GM12878 (cell line): ENCODE measurements at regions not wholly inside any gene's neighbourhood (a gene's known extent, or its start where the extent isn't known, plus 50 kb on each side); places are given as distances from the start of the nearest gene placed in this dataset.

ENCODE experiments used
- ATAC-seq: fragments of 200-7000 bp; cut with Tn5 transposase; 3 replicates; pipeline ENCODE4 v1.9.1; 2020; ENCODE audit warnings: mild to moderate bottlenecking, moderate library complexity
- BruUV-seq: library from RNA; stranded (reverse); fragments of 400-500 nt; replicated peaks from 2 replicates; lab custom pipeline; 2021; lab: Mats Ljungman, UMichigan
- CTCF ChIA-PET: fragments of 300-600 bp; sonication (Branson Sonifier 250); formaldehyde crosslinking; extraction: SDS; loops from one replicate; lab custom pipeline; 2021; ENCODE audit warnings: inconsistent platforms; lab: Yijun Ruan, JAX
- POLR2A ChIA-PET: fragments of 350-600 bp; formaldehyde crosslinking; extraction: SDS; loops from one replicate; lab custom pipeline; 2021; ENCODE audit warnings: inconsistent platforms; lab: Charles Lee
- RAD21 ChIA-PET: fragments of 300-600 bp; sonication (Branson Sonifier 250); formaldehyde crosslinking; loops from one replicate; lab custom pipeline; 2023; ENCODE audit warnings: antibody characterized with exemption; ENCODE audit not compliant: unreplicated experiment; lab: Charles Lee
- SMC1A ChIA-PET: fragments of 300-600 bp; sonication (Branson Sonifier 250); formaldehyde crosslinking; loops from one replicate; lab custom pipeline; 2023; ENCODE audit not compliant: unreplicated experiment, uncharacterized antibody; lab: Charles Lee
- DNase-seq: peaks from one replicate; pipeline ENCODE4 v3.0.0-alpha.2; 2011; ENCODE audit warnings: low read depth, low spot score
- FAIRE-seq: peaks from 3 replicates; lab custom pipeline; 2011; peaks lifted over from hg19 to GRCh38; lab: Jason Lieb, UNC
- H2AFZ ChIP-seq: 2 replicates; pipeline ENCODE4 v1.6.0; 2011; ENCODE audit warnings: low read depth, low read length, control low read depth; ENCODE audit not compliant: control insufficient read depth
- H3K27ac ChIP-seq: 2 replicates; pipeline ENCODE4 v1.5.1; 2011; ENCODE audit warnings: control low read depth; ENCODE audit not compliant: control insufficient read depth, insufficient read depth
- H3K27me3 ChIP-seq, 2 experiments: replicated peaks in 1 of 2; 2 replicates each; pipeline versions ENCODE4 v1.6.0 to v1.6.1; 2011; ENCODE audit warnings: low read length in 1 of 2; ENCODE audit not compliant: control insufficient read depth in 2 of 2, insufficient read depth in 2 of 2
- H3K36me3 ChIP-seq, 2 experiments: 2 replicates each; pipeline ENCODE4 v1.5.1; 2011; ENCODE audit warnings: low read length in 1 of 2; ENCODE audit not compliant: control insufficient read depth in 2 of 2, insufficient read depth in 2 of 2
- H3K4me1 ChIP-seq: 2 replicates; pipeline ENCODE4 v1.6.1; 2011; ENCODE audit warnings: mild to moderate bottlenecking, low read length, moderate library complexity, mixed read lengths; ENCODE audit not compliant: control insufficient read depth, insufficient read depth
- H3K4me2 ChIP-seq: 2 replicates; pipeline ENCODE4 v1.6.0; 2011; ENCODE audit warnings: control low read depth; ENCODE audit not compliant: control insufficient read depth, insufficient read depth
- H3K4me3 ChIP-seq: fragments of 200-600 bp; sonication (generic); 2 replicates; pipeline ENCODE4 v1.5.1; 2016
- H3K79me2 ChIP-seq: 2 replicates; pipeline ENCODE4 v1.6.0; 2011; ENCODE audit warnings: low read length; ENCODE audit not compliant: control insufficient read depth, insufficient read depth
- H3K9ac ChIP-seq: 2 replicates; pipeline ENCODE4 v1.8.0; 2011; ENCODE audit warnings: low read length, control low read depth, mixed read lengths; ENCODE audit not compliant: control insufficient read depth, insufficient read depth
- H3K9me3 ChIP-seq: replicated peaks from 3 replicates; pipeline ENCODE4 v1.5.1; 2011; ENCODE audit warnings: mild to moderate bottlenecking, low read length; ENCODE audit not compliant: control insufficient read depth, insufficient read depth
- H4K20me1 ChIP-seq: 2 replicates; pipeline ENCODE4 v1.6.0; 2011; ENCODE audit not compliant: control insufficient read depth, insufficient read depth
- GABPA ChIP-seq: IDR thresholded peaks from 2 replicates; pipeline ENCODE4 v1.6.1; 2014; ENCODE audit warnings: antibody characterized with exemption, low read depth, mild to moderate bottlenecking, inconsistent platforms
- GATAD2B ChIP-seq: fragments of 450-650 bp; conservative IDR thresholded peaks from 2 replicates; pipeline ENCODE4 v1.6.1; 2017; ENCODE audit warnings: low read depth, mild to moderate bottlenecking, moderate library complexity
- MTA3 ChIP-seq: IDR thresholded peaks from 2 replicates; pipeline ENCODE4 v1.6.1; 2012; ENCODE audit warnings: low read length, inconsistent platforms, borderline replicate concordance
- NFYB ChIP-seq: IDR thresholded peaks from 2 replicates; pipeline ENCODE4 v1.6.1; 2011; ENCODE audit warnings: low read depth, mild to moderate bottlenecking, low read length, improper control_type of control experiment, moderate library complexity; ENCODE audit not compliant: insufficient read depth
- PAX5 ChIP-seq: IDR thresholded peaks from 2 replicates; pipeline ENCODE4 v1.6.1; 2011; ENCODE audit warnings: low read depth, low read length, borderline replicate concordance
- SRF ChIP-seq, 2 experiments: IDR thresholded peaks; 2 replicates each; pipeline ENCODE4 v1.6.1; 2011; ENCODE audit warnings: low read depth in 2 of 2, low read length in 2 of 2, mild to moderate bottlenecking in 1 of 2, moderate library complexity in 1 of 2
- ZNF274 ChIP-seq: IDR thresholded peaks from one replicate; pipeline ENCODE4 v1.8.0; 2011; ENCODE audit not compliant: insufficient read length, insufficient read depth
- WGBS: methylation state at CpG from one replicate; pipeline ENCODE4 v1.1.6; 2016; ENCODE audit warnings: low lambda C conversion rate; ENCODE audit not compliant: insufficient replicate concordance, insufficient coverage; ENCODE audit errors: missing lambda C conversion rate; 5-methylcytosine and 5-hydroxymethylcytosine counted together
- in situ Hi-C: fragments of 300-500 bp; cut with MboI; formaldehyde crosslinking; loops from 9 replicates; pipeline ENCODE4 v1.14.3; 2018; ENCODE audit warnings: mixed read lengths
- intact Hi-C: fragments of 100-400 bp; cut with micrococcal nuclease; formaldehyde crosslinking; loops from one replicate; pipeline ENCODE4 v1.14.2; 2022; ENCODE audit not compliant: unreplicated experiment
- TF ChIP-seq, protein P1 (sequence below): fragments of 450-650 bp; IDR thresholded peaks from 2 replicates; pipeline ENCODE4 v1.6.1; 2018; ENCODE audit warnings: borderline replicate concordance, mild to moderate bottlenecking; ENCODE audit not compliant: partially characterized antibody

GRCh38 chr4:85257817-85258370 lies 217.1 kb upstream of the ARHGAP24 start (continued):
- TF ChIP-seq, protein P1, sequence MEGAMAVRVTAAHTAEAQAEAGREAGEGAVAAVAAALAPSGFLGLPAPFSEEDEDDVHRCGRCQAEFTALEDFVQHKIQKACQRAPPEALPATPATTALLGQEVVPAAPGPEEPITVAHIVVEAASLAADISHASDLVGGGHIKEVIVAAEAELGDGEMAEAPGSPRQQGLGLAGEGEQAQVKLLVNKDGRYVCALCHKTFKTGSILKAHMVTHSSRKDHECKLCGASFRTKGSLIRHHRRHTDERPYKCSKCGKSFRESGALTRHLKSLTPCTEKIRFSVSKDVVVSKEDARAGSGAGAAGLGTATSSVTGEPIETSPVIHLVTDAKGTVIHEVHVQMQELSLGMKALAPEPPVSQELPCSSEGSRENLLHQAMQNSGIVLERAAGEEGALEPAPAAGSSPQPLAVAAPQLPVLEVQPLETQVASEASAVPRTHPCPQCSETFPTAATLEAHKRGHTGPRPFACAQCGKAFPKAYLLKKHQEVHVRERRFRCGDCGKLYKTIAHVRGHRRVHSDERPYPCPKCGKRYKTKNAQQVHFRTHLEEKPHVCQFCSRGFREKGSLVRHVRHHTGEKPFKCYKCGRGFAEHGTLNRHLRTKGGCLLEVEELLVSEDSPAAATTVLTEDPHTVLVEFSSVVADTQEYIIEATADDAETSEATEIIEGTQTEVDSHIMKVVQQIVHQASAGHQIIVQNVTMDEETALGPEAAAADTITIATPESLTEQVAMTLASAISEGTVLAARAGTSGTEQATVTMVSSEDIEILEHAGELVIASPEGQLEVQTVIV = no peak
- TF ChIP-seq ZNF274 = no peak

DNA sequence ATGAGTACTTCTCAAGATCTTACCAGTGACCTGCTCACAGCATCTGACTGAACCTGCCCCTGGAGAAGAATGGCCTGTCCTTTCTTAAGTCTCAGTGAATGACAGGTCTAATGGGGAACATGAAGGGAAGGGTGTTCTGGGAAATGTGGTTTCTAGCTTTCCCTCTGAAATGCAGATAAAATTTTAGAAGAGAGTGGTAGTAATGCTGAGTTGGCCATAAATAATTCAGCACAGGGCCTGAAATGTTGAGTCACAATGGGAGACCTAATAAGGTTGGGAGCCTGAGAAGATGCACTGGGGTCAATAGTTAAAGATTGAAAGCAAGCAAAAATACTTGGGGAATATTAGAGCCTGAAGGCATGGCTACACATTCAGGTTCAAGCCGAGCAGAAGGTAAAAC lies 214.9 kb upstream of the ARHGAP24 start:
- POLR2A ChIA-PET = no interaction called here
- SMC1A ChIA-PET = interaction anchor here (0.6 kb wide), 1 partner anchor 469 kb away, joined by 3 read pairs; no protein-coding TSS in a partner anchor

More for the DNA sequence above, 214.9 kb upstream of the ARHGAP24 start:
- no peak overlapping the region for H3K4me2 ChIP-seq
- H3K4me1 ChIP-seq = no peaks in the 10 kb centered on the region
- FAIRE-seq (no peak), DNase-seq (no peak), ATAC-seq (no peak)
- no peak overlapping the region for H3K27ac ChIP-seq
- H4K20me1 ChIP-seq = no peaks in the 10 kb centered on the region
- BruUV-seq = no TSS peak
- no peaks in the 10 kb centered on the region for H3K36me3 ChIP-seq
- H3K9me3 ChIP-seq = no peaks in the 10 kb centered on the region
- RAD21 ChIA-PET = no interaction called here
- CTCF ChIA-PET = interaction anchor here (1.4 kb wide), 1 partner anchor 176 kb away, joined by 4 read pairs; no protein-coding TSS in a partner anchor
- in situ Hi-C loops (no loop called here), intact Hi-C loops (no loop called here)
- H3K4me3 ChIP-seq = no peak overlapping the region
- no peaks in the 10 kb centered on the region for H3K27me3 ChIP-seq
- TF ChIP-seq MTA3 = no peak
- TF ChIP-seq NFYB = no peak
- no peak for TF ChIP-seq GATAD2B
- TF ChIP-seq GABPA = no peak
- no peak for TF ChIP-seq PAX5
- no peak for TF ChIP-seq SRF (IDR thresholded peaks at IDR 0.05; ENCODE audit: low read depth in 2 of 2, low read length in 2 of 2)
- H3K79me2 ChIP-seq = no peaks in the 10 kb centered on the region
- H2AFZ ChIP-seq = no peak overlapping the region
- WGBS = 0% methylated on average over 1 of the region's 1 CpG
- H3K9ac ChIP-seq = no peak overlapping the region
